Peyer's patch (tissue), 4 donors: ENCODE measurements at regions not wholly inside any gene's neighbourhood (a gene's known extent, or its start where the extent isn't known, plus 50 kb on each side); places are given as distances from the start of the nearest gene placed in this dataset.

Experiments used
- DNase-seq, 3 donors: peaks; one replicate each; pipeline ENCODE4 v3.0.0-alpha.2; 2017 to 2019
- H3K27ac ChIP-seq, 4 donors: fragments of 200-600 bp; sonication (generic); one replicate each; pipeline ENCODE4 v1.5.1; 2016 to 2019
- H3K27me3 ChIP-seq, 2 donors: fragments of 200-600 bp; sonication (generic); one replicate each; pipeline ENCODE4 v1.5.1; 2019
- H3K36me3 ChIP-seq, 3 donors: fragments of 200-600 bp; sonication (generic); one replicate each; pipeline ENCODE4 v1.5.1; 2016 to 2019
- H3K4me1 ChIP-seq, 4 donors: fragments of 200-600 bp; sonication (generic); one replicate each; pipeline ENCODE4 v1.5.1; 2016 to 2019
- H3K4me3 ChIP-seq, 4 donors: fragments of 200-600 bp; sonication (generic); 1 replicate in 3 of 4; 2 replicates in 1 of 4; pipeline ENCODE4 v1.5.1; 2016 to 2019; ENCODE audit warnings: mild to moderate bottlenecking in 1 of 4
- H3K9me3 ChIP-seq, 4 donors: fragments of 200-600 bp; sonication (generic); one replicate each; pipeline ENCODE4 v1.5.1; 2016 to 2019; ENCODE audit warnings: mild to moderate bottlenecking in 1 of 4
- POLR2A ChIP-seq, 2 donors: fragments of 450-650 bp; IDR thresholded peaks; one replicate each; pipeline ENCODE4 v1.5.1; 2017; ENCODE audit warnings: antibody characterized with exemption in 2 of 2, mild to moderate bottlenecking in 2 of 2, moderate library complexity in 2 of 2
- TF ChIP-seq, protein P1 (sequence below), 6 experiments: fragments of 450-650 bp in 4 of 6; fragments of 200-600 bp in 2 of 6; sonication (generic) in 1 of 6; IDR thresholded peaks; one replicate each; pipeline ENCODE4 v1.5.1; 2017 to 2019; ENCODE audit warnings: antibody characterized with exemption in 6 of 6, mild to moderate bottlenecking in 3 of 6, moderate library complexity in 1 of 6

DNA sequence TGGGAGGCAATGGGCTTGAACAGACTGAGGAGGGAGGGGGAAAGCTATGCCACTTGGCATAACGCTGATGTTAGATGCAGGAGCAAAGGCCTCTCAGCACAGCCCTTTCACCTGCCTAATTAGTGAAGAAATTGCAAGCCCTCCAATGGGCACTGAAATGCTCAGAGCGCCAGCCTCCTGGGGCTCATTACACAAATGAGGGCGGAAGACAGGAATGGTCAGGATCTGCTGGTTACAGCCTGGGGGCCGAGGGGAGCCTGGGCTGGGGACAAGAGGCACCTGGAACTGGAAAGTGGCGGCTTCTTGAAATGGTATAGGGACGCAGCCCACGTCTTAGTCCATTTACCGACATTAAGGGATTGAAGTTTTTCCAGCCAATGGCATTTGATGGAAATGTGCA is 50.2 kb upstream of the PLET1 start:
- TF ChIP-seq, protein P1, sequence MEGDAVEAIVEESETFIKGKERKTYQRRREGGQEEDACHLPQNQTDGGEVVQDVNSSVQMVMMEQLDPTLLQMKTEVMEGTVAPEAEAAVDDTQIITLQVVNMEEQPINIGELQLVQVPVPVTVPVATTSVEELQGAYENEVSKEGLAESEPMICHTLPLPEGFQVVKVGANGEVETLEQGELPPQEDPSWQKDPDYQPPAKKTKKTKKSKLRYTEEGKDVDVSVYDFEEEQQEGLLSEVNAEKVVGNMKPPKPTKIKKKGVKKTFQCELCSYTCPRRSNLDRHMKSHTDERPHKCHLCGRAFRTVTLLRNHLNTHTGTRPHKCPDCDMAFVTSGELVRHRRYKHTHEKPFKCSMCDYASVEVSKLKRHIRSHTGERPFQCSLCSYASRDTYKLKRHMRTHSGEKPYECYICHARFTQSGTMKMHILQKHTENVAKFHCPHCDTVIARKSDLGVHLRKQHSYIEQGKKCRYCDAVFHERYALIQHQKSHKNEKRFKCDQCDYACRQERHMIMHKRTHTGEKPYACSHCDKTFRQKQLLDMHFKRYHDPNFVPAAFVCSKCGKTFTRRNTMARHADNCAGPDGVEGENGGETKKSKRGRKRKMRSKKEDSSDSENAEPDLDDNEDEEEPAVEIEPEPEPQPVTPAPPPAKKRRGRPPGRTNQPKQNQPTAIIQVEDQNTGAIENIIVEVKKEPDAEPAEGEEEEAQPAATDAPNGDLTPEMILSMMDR (IDR thresholded peaks at IDR 0.05) = no peak
- no peak for TF ChIP-seq POLR2A (IDR thresholded peaks at IDR 0.05)

DNA sequence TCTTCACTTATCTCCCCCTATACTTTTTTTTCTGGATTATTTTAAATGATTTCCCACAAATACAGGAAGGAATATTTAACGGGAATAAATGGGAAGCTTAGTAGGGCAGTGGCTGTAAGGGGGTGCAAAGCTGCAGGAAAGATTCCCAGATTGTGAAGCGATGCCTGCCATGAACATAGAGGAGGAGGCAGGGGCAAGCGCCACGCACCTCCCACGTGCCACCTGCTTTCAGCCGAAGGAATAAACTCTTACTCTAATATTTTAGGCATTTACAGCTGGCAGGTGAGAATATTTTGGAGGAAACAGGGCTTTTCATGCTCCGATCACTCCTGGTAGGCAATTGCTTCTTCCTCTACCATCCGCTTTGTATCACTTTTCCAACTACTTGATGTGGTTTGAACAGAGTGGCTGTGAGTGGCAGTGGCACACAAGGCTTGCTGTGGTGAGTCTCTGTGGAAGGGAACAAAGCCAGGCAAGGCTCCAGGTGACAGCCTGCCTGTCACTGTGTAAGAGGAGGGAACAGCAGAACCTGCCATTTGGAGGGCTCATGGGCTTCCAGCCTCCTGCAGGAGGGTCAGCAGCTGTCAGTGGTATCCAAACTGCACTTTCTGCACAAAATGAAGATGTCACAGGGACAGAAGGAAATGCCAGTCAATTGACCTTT is 54.5 kb upstream of the PLET1 start:
- TF ChIP-seq, protein P1 (IDR thresholded peaks at IDR 0.05) = no peak
- no peak for TF ChIP-seq POLR2A (IDR thresholded peaks at IDR 0.05)
- Histone ChIP-seq H3K27me3 (no peaks in the 10 kb centered on the region), H3K9me3 (no peaks in the 10 kb centered on the region), H3K27ac (no peak overlapping the region), H3K36me3 (no peaks in the 10 kb centered on the region), H3K4me3 (no peak overlapping the region), H3K4me1 (no peaks in the 10 kb centered on the region)
- DNase-seq = no peak

More for the DNA sequence above, 50.2 kb upstream of the PLET1 start:
- DNase-seq = no peak
- Histone ChIP-seq H3K9me3 (no peaks in the 10 kb centered on the region), H3K27me3 (no peaks in the 10 kb centered on the region), H3K36me3 (no peaks in the 10 kb centered on the region), H3K4me1 (no peaks in the 10 kb centered on the region), H3K27ac (no peak overlapping the region), H3K4me3 (no peak overlapping the region)

DNA sequence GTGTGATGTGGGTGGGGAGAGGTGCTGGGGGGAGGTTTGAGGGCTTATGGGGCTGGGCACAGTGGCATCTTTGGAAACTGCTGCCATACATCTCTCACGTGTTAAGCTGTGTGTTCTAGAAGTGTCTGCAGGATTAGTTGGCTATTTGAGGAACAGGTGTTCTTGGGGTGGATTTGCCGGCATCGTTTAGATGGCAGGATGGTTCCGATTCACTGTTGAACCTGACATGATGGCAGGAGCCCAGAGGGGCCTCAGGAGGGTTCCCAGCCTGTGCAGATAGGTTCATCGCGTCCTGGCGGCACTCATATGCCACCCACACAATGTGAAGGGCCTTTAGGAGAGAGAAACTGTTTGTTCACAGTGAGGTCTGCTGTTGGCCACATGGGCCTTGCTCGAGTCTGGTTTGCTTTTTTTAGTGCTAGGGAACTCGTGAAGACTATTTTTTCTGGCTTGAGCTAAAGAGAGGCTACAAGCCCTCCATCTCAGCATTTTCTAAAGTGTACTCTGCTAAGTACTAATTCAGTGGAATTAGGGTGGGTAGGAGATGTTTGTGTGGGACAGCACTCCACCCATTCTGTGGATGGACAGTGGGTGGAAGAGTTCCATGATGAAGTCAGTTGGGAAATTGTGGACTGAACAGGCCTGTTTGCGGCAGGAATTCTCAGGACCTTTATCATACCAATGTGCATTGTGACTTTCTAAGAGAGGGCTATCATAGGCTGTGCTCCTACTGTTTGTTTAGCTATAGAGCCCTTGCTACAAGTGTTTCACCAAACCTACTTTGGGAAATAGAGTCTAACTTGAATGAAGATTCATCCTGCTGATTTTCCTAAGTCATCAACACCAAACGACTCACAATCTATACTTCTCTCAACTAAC is 55.4 kb upstream of the PLET1 start:
- Histone ChIP-seq H3K27me3 (no peaks in the 10 kb centered on the region), H3K36me3 (no peaks in the 10 kb centered on the region), H3K27ac (no peak overlapping the region), H3K4me3 (no peak overlapping the region), H3K9me3 (no peaks in the 10 kb centered on the region), H3K4me1 (peaks cover 0 to 5% (median 0%) of the 10 kb centered on the region in 4 donors)
- no peak for DNase-seq
- no peak for TF ChIP-seq POLR2A (IDR thresholded peaks at IDR 0.05)
- TF ChIP-seq, protein P1 (IDR thresholded peaks at IDR 0.05) = no peak

DNA sequence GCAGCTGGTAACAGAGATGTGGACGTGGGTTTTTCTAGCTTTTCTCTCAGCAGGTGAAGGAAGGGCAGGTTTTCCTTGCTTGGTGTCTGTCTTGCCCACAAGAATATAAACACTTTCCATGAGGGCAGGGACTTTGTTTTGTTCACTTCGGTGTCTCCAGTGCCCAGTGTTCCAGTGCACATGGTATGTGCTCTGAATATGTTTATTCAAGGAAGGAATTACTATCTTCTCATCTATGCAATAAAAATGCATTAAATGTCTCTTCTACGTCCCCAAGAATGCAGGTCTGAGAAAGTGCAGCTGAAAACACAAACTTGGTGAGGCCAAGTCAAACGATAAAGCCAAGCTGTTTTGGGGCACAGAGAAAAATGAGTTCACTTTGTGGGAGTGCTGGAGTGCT is 56.3 kb upstream of the PLET1 start:
- Histone ChIP-seq H3K9me3 (no peaks in the 10 kb centered on the region), H3K27me3 (no peaks in the 10 kb centered on the region), H3K27ac (no peak overlapping the region), H3K4me1 (peaks cover 0 to 11% (median 4%) of the 10 kb centered on the region in 4 donors), H3K36me3 (no peaks in the 10 kb centered on the region), H3K4me3 (no peak overlapping the region)
- TF ChIP-seq, protein P1 (IDR thresholded peaks at IDR 0.05) = no peak
- TF ChIP-seq POLR2A (IDR thresholded peaks at IDR 0.05) = no peak
- DNase-seq = no peak

DNA sequence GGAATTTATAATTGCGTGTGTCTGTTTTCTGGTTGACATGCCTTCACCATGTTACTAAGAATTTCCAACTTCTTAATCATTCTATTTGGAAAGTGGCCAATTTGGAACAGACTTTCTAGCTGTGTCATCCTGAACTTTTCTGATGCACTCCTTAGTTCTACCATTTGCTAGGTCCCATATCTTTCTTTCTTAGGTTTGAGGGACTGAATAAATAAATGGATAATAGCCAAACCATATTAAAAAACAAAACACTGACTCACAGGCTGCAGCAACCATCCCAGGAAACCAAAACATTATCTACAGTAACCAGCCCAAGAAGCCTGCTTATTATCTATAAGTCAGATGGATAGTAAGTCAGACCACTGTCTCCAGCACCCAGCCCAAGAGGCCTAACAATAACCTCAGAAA is 57.5 kb upstream of the PLET1 start:
- Histone ChIP-seq H3K27ac (peak overlapping the region in 1 of 4 donors; percentile 40), H3K36me3 (no peaks in the 10 kb centered on the region), H3K27me3 (no peaks in the 10 kb centered on the region), H3K9me3 (no peaks in the 10 kb centered on the region), H3K4me3 (no peak overlapping the region), H3K4me1 (peaks cover 0 to 11% (median 4%) of the 10 kb centered on the region in 4 donors)
- DNase-seq = no peak
- TF ChIP-seq POLR2A (IDR thresholded peaks at IDR 0.05) = no peak
- TF ChIP-seq, protein P1 (IDR thresholded peaks at IDR 0.05) = no peak
